ENCODE measurements at regions not wholly inside any gene's neighbourhood (a gene's known extent, or its start where the extent isn't known, plus 50 kb on each side); places are given as distances from the start of the nearest gene placed in this dataset.

- TF ChIP-seq CTCF (conservative IDR thresholded peaks at IDR 0.05; ENCODE audit: low read length) (no peak), EZH2phosphoT487 (IDR thresholded peaks at IDR 0.05; ENCODE audit: borderline replicate concordance, low read depth, low read length) (no peak)
Observed at GRCh38 chr3:188058569-188059184, 95.3 kb upstream of the LPP start.
